Esophagus mucosa (tissue), 1 donor: ENCODE measurements at regions not wholly inside any gene's neighbourhood (a gene's known extent, or its start where the extent isn't known, plus 50 kb on each side); places are given as distances from the start of the nearest gene placed in this dataset.
"Not testable (repeated sequence)": the region's sequence is repeated elsewhere in the genome, so short reads cannot be mapped to it uniquely, and the experiment has no call there.

ENCODE experiments used
- ATAC-seq: fragments of 200-7000 bp; cut with Tn5 transposase; one replicate; pipeline ENCODE4 v1.9.1; 2020
- donor health status: DM: yes; HTN: yes; CAD: no.

GRCh38 chr14:37848985-37849621, 253.7 kb downstream of the TTC6 start:
- ATAC-seq = no peak

- ATAC-seq = no peak
Measured at GRCh38 chr14:37851054-37851453, 255.6 kb downstream of the TTC6 start.

GRCh38 chr14:37855871-37856270, 260.4 kb downstream of the TTC6 start:
- ATAC-seq = no peak

GRCh38 chr14:37857774-37858266, 262.4 kb downstream of the TTC6 start:
- ATAC-seq = no peak

- ATAC-seq = no peak
Measured at GRCh38 chr14:37858733-37859132, 263.3 kb downstream of the TTC6 start.

- no peak for ATAC-seq
Measured at GRCh38 chr14:37859177-37859576, 263.7 kb downstream of the TTC6 start.

GRCh38 chr14:37862263-37862662, 266.8 kb downstream of the TTC6 start:
- peak; percentile 42 for ATAC-seq

GRCh38 chr14:37864128-37864527, 268.7 kb downstream of the TTC6 start:
- no peak for ATAC-seq

GRCh38 chr14:37864861-37865718, 269.7 kb downstream of the TTC6 start:
- ATAC-seq = peak; percentile 79

- ATAC-seq = no peak
Measured at GRCh38 chr14:37865719-37866549, 270.5 kb downstream of the TTC6 start.

- no peak for ATAC-seq
Measured at GRCh38 chr14:37869633-37870032, 274.2 kb downstream of the TTC6 start.

GRCh38 chr14:37870170-37870569, 274.7 kb downstream of the TTC6 start:
- no peak for ATAC-seq

- ATAC-seq = no peak
Measured at GRCh38 chr14:37870632-37871346, 275.4 kb downstream of the TTC6 start.

- not testable (repeated sequence) for ATAC-seq
Measured at GRCh38 chr14:37874065-37874428, 278.6 kb downstream of the TTC6 start.

- ATAC-seq = peak; percentile 95
Measured at GRCh38 chr14:37874429-37875109, 279.1 kb downstream of the TTC6 start.

GRCh38 chr14:37888234-37888633, 292.8 kb downstream of the TTC6 start:
- ATAC-seq = no peak

GRCh38 chr14:37889087-37889486, 293.7 kb downstream of the TTC6 start:
- no peak for ATAC-seq

GRCh38 chr14:37890095-37890494, 294.7 kb downstream of the TTC6 start:
- ATAC-seq = no peak

- ATAC-seq = not testable (repeated sequence)
Measured at GRCh38 chr14:37891500-37891899, 296.1 kb downstream of the TTC6 start.

- ATAC-seq = no peak
Measured at GRCh38 chr14:37894463-37894862, 299.0 kb downstream of the TTC6 start.

- no peak for ATAC-seq
Measured at GRCh38 chr14:37899365-37899764, 303.9 kb downstream of the TTC6 start.

- no peak for ATAC-seq
Measured at GRCh38 chr14:37900561-37900960, 305.1 kb downstream of the TTC6 start.
